ENCODE measurements at regions not wholly inside any gene's neighbourhood (a gene's known extent, or its start where the extent isn't known, plus 50 kb on each side); places are given as distances from the start of the nearest gene placed in this dataset.
A peak's percentile ranks its signal among the peaks of the same experiment; 100 is the strongest.

- Histone ChIP-seq H4K91ac (ENCODE audit: low read length) (no peak overlapping the region), H3K4ac (ENCODE audit: low read depth in 1 of 2, low read length in 2 of 2) (no peak overlapping the region), H2BK120ac (ENCODE audit: low read depth, low read length) (no peak overlapping the region), H2AFZ (ENCODE audit: low read depth, low read length) (no peak overlapping the region), H3K4me1 (ENCODE audit: control insufficient read depth, insufficient read depth, low read depth, low read length) (peaks cover 19% of the 10 kb centered on the region), H2BK15ac (ENCODE audit: low read depth, poor library complexity, severe bottlenecking) (no peak overlapping the region), H3K9me3 (ENCODE audit: control insufficient read depth, low read length) (no peaks in the 10 kb centered on the region), H3K36me3 (ENCODE audit: control insufficient read depth in 1 of 2, insufficient read depth in 2 of 2, low read depth in 1 of 2, low read length in 2 of 2) (no peaks in the 10 kb centered on the region), H3K18ac (ENCODE audit: low read depth in 1 of 2, low read length in 2 of 2) (no peak overlapping the region), H3K23ac (ENCODE audit: low read length in 2 of 2) (no peak overlapping the region), H3K27me3 (ENCODE audit: control insufficient read depth in 1 of 2, insufficient read depth in 1 of 2, low read length in 2 of 2) (peaks cover 15 to 70% of the 10 kb centered on the region in 2 experiments), H3K4me2 (ENCODE audit: low read length, poor library complexity, severe bottlenecking) (no peak overlapping the region), H3K4me3 (ENCODE audit: insufficient read depth in 1 of 2, low read depth in 1 of 2, low read length in 2 of 2) (no peak overlapping the region), H3K9ac (ENCODE audit: low read length) (no peak overlapping the region), H3K14ac (ENCODE audit: low read length in 2 of 2) (no peak overlapping the region), H4K8ac (ENCODE audit: low read length) (no peak overlapping the region), H3K79me1 (replicated peaks; ENCODE audit: low read length, poor library complexity, severe bottlenecking) (no peaks in the 10 kb centered on the region), H3K27ac (ENCODE audit: low read length, poor library complexity, severe bottlenecking) (no peak overlapping the region), H2AK5ac (ENCODE audit: low read length, severe bottlenecking) (no peak overlapping the region), H2BK5ac (ENCODE audit: low read depth, low read length, poor library complexity, severe bottlenecking) (no peak overlapping the region), H2BK12ac (ENCODE audit: low read length in 2 of 2) (no peak overlapping the region)
- DNase-seq = no peak
- WGBS = 92% methylated on average over 17 of the region's 17 CpGs
Measured at GRCh38 chr1:25012966-25013962, 83.2 kb upstream of the RUNX3 start.

DNA sequence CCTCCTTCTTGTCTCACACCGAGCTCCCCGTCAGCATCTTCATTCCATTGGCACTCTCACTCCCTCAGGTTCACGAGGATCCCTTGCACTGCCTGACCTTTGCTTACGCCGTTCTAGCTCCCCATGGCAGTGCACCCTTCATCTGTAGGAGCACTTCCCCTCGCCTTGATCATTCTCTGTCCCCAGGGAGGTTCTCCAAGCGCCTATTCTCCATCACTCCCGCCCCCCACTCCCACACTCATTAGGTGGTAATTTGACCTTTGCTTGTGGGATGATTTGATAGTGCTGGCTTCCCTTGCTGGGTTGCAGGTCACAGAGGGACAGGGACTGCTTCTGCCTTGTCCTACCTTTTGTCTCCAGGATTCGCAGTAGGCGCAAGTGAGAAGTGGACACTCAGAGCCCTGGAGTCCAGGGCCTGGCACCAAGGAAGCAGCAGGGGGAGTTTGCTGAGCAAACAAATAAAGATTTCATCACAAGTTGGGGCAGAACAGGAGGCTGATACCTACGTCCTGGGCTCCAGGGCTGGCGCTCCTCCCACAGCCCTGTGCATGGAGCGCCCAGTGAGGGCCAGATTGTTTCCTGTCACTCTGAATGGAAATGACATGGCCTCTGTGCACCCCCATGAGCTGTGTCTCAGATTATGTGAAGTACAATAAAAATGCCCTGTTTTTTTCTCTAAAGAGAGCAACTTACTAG, 82.0 kb upstream of the RUNX3 start:
- Histone ChIP-seq H2BK120ac (ENCODE audit: low read depth, low read length) (no peak overlapping the region), H3K4me2 (ENCODE audit: low read length, poor library complexity, severe bottlenecking) (no peak overlapping the region), H2AK5ac (ENCODE audit: low read length, severe bottlenecking) (no peak overlapping the region), H4K91ac (ENCODE audit: low read length) (no peak overlapping the region), H3K4me3 (ENCODE audit: insufficient read depth in 1 of 2, low read depth in 1 of 2, low read length in 2 of 2) (no peak overlapping the region), H3K4me1 (ENCODE audit: control insufficient read depth, insufficient read depth, low read depth, low read length) (peaks cover 13% of the 10 kb centered on the region), H3K36me3 (ENCODE audit: control insufficient read depth in 1 of 2, insufficient read depth in 2 of 2, low read depth in 1 of 2, low read length in 2 of 2) (no peaks in the 10 kb centered on the region), H4K8ac (ENCODE audit: low read length) (no peak overlapping the region), H3K23ac (ENCODE audit: low read length in 2 of 2) (no peak overlapping the region), H3K4ac (ENCODE audit: low read depth in 1 of 2, low read length in 2 of 2) (peak overlapping the region in 1 of 2 experiments; percentile 27), H3K27me3 (ENCODE audit: control insufficient read depth in 1 of 2, insufficient read depth in 1 of 2, low read length in 2 of 2) (peaks cover 22 to 81% of the 10 kb centered on the region in 2 experiments), H2BK12ac (ENCODE audit: low read length in 2 of 2) (no peak overlapping the region), H2BK15ac (ENCODE audit: low read depth, poor library complexity, severe bottlenecking) (no peak overlapping the region), H2BK5ac (ENCODE audit: low read depth, low read length, poor library complexity, severe bottlenecking) (no peak overlapping the region), H2AFZ (ENCODE audit: low read depth, low read length) (no peak overlapping the region), H3K79me1 (replicated peaks; ENCODE audit: low read length, poor library complexity, severe bottlenecking) (no peaks in the 10 kb centered on the region), H3K27ac (ENCODE audit: low read length, poor library complexity, severe bottlenecking) (no peak overlapping the region), H3K9me3 (ENCODE audit: control insufficient read depth, low read length) (no peaks in the 10 kb centered on the region), H3K14ac (ENCODE audit: low read length in 2 of 2) (no peak overlapping the region), H3K18ac (ENCODE audit: low read depth in 1 of 2, low read length in 2 of 2) (no peak overlapping the region), H3K9ac (ENCODE audit: low read length) (no peak overlapping the region)
- DNase-seq = no peak
- 65% methylated on average over 10 of the region's 13 CpGs for WGBS

- Histone ChIP-seq H3K9ac (ENCODE audit: low read length) (no peak overlapping the region), H3K79me1 (replicated peaks; ENCODE audit: low read length, poor library complexity, severe bottlenecking) (no peaks in the 10 kb centered on the region), H3K27ac (ENCODE audit: low read length, poor library complexity, severe bottlenecking) (no peak overlapping the region), H2AFZ (ENCODE audit: low read depth, low read length) (no peak overlapping the region), H3K36me3 (ENCODE audit: control insufficient read depth in 1 of 2, insufficient read depth in 2 of 2, low read depth in 1 of 2, low read length in 2 of 2) (no peaks in the 10 kb centered on the region), H3K4me3 (ENCODE audit: insufficient read depth in 1 of 2, low read depth in 1 of 2, low read length in 2 of 2) (no peak overlapping the region), H3K14ac (ENCODE audit: low read length in 2 of 2) (no peak overlapping the region), H2BK5ac (ENCODE audit: low read depth, low read length, poor library complexity, severe bottlenecking) (no peak overlapping the region), H3K23ac (ENCODE audit: low read length in 2 of 2) (no peak overlapping the region), H3K18ac (ENCODE audit: low read depth in 1 of 2, low read length in 2 of 2) (no peak overlapping the region), H2BK120ac (ENCODE audit: low read depth, low read length) (no peak overlapping the region), H3K4me1 (ENCODE audit: control insufficient read depth, insufficient read depth, low read depth, low read length) (peaks cover 13% of the 10 kb centered on the region), H2BK15ac (ENCODE audit: low read depth, poor library complexity, severe bottlenecking) (no peak overlapping the region), H3K4ac (ENCODE audit: low read depth in 1 of 2, low read length in 2 of 2) (no peak overlapping the region), H3K4me2 (ENCODE audit: low read length, poor library complexity, severe bottlenecking) (no peak overlapping the region), H3K9me3 (ENCODE audit: control insufficient read depth, low read length) (no peaks in the 10 kb centered on the region), H4K91ac (ENCODE audit: low read length) (no peak overlapping the region), H4K8ac (ENCODE audit: low read length) (no peak overlapping the region), H2BK12ac (ENCODE audit: low read length in 2 of 2) (no peak overlapping the region), H2AK5ac (ENCODE audit: low read length, severe bottlenecking) (no peak overlapping the region), H3K27me3 (ENCODE audit: control insufficient read depth in 1 of 2, insufficient read depth in 1 of 2, low read length in 2 of 2) (peaks cover 30 to 85% of the 10 kb centered on the region in 2 experiments)
- WGBS = 94% methylated on average over 3 of the region's 4 CpGs
- no peak for DNase-seq
Measured at GRCh38 chr1:25011275-25011674, 81.2 kb upstream of the RUNX3 start.

DNA sequence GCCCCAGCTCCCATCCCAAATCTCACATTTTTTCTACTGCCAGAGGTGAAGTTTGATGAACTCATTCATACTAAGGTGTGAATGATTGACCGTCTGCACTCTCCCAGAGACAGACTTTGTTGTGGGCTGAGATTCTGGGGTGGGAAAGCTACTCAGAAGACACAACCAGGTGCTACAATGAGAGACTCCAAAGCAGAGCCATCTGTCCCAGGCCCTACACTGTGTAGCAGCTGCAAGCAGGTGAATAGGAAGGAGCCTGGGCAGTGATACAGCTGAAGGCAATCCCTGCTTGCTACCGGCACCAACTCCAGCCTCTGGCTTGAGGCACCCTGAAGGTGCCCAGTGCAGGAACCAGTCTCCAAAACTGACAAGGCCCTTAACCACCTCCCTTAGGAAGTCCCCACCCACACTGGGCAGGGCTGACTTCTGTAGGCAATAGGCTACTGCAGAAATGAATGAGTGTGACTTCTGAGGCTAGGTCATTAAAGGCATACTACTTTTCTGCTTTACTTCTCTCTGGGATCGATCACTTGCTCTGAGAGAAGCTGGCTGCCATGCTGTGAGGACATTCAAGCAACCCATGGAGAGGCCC, 79.7 kb upstream of the RUNX3 start:
- Histone ChIP-seq H3K9me3 (ENCODE audit: control insufficient read depth, low read length) (no peaks in the 10 kb centered on the region), H2BK120ac (ENCODE audit: low read depth, low read length) (no peak overlapping the region), H2BK5ac (ENCODE audit: low read depth, low read length, poor library complexity, severe bottlenecking) (no peak overlapping the region), H3K36me3 (ENCODE audit: control insufficient read depth in 1 of 2, insufficient read depth in 2 of 2, low read depth in 1 of 2, low read length in 2 of 2) (no peaks in the 10 kb centered on the region), H3K27me3 (ENCODE audit: control insufficient read depth in 1 of 2, insufficient read depth in 1 of 2, low read length in 2 of 2) (peaks cover 45 to 91% of the 10 kb centered on the region in 2 experiments), H4K8ac (ENCODE audit: low read length) (no peak overlapping the region), H4K91ac (ENCODE audit: low read length) (no peak overlapping the region), H3K9ac (ENCODE audit: low read length) (no peak overlapping the region), H2BK15ac (ENCODE audit: low read depth, poor library complexity, severe bottlenecking) (no peak overlapping the region), H3K18ac (ENCODE audit: low read depth in 1 of 2, low read length in 2 of 2) (no peak overlapping the region), H3K4ac (ENCODE audit: low read depth in 1 of 2, low read length in 2 of 2) (no peak overlapping the region), H3K23ac (ENCODE audit: low read length in 2 of 2) (no peak overlapping the region), H3K4me3 (ENCODE audit: insufficient read depth in 1 of 2, low read depth in 1 of 2, low read length in 2 of 2) (no peak overlapping the region), H3K4me1 (ENCODE audit: control insufficient read depth, insufficient read depth, low read depth, low read length) (peaks cover 13% of the 10 kb centered on the region), H3K79me1 (replicated peaks; ENCODE audit: low read length, poor library complexity, severe bottlenecking) (no peaks in the 10 kb centered on the region), H3K14ac (ENCODE audit: low read length in 2 of 2) (no peak overlapping the region), H2AK5ac (ENCODE audit: low read length, severe bottlenecking) (no peak overlapping the region), H3K27ac (ENCODE audit: low read length, poor library complexity, severe bottlenecking) (no peak overlapping the region), H3K4me2 (ENCODE audit: low read length, poor library complexity, severe bottlenecking) (no peak overlapping the region), H2AFZ (ENCODE audit: low read depth, low read length) (no peak overlapping the region), H2BK12ac (ENCODE audit: low read length in 2 of 2) (no peak overlapping the region)
- 99% methylated on average over 3 of the region's 3 CpGs for WGBS
- DNase-seq = no peak

Data from mesenchymal stem cell (in vitro differentiated cells and primary cell).